Activated CD4-positive, alpha-beta T cell treated with anti-CD3 and anti-CD28 coated beads, Interleukin-2, Interleukin-4, amounts not matched to agents 100 ng/mL and 50 ng/mL, durations not matched to agents 16 hours and 8 hours (primary cell): ENCODE measurements at regions not wholly inside any gene's neighbourhood (a gene's known extent, or its start where the extent isn't known, plus 50 kb on each side); places are given as distances from the start of the nearest gene placed in this dataset.
A peak's percentile ranks its signal among the peaks of the same experiment; 100 is the strongest.

Experiments used
- DNase-seq: peaks from one replicate; pipeline ENCODE4 v3.0.0-alpha.2; 2020; ENCODE audit warnings: low spot score

DNA sequence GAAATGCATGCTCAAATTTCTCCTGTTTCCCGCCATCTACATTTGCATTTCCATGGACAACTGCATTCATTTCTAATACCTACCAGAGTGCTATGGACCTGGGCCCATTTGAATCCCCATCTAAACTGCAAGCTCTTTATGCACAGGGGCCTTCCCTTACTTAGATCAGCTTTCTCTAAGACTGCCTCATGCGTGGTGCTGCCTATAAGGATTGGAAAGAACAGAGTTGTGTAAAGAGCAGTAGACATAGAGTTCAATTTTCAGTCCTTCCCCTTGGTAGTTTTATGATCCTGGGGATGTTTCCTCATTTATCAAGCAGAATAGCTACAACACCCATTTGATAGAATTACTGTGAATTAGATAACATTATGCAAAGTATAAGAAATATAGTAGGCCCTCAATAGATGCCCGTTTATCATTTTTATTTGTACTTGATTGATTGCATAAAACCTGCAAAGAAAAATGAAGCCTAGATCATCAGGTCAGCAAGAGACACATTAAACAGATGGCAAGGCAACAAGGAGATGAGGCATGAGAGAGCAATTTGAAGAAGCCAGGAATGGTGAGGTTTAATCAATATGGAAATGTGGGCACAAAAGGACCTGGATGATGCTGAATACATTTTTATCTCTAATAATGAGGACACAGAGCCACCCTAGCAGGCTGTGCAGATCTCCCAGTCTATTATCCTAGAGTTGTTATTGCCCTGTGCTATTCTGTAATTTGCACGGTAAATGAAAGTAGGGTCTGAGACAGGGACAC, 359.7 kb downstream of the FAM181B start:
- DNase-seq = no peak

DNA sequence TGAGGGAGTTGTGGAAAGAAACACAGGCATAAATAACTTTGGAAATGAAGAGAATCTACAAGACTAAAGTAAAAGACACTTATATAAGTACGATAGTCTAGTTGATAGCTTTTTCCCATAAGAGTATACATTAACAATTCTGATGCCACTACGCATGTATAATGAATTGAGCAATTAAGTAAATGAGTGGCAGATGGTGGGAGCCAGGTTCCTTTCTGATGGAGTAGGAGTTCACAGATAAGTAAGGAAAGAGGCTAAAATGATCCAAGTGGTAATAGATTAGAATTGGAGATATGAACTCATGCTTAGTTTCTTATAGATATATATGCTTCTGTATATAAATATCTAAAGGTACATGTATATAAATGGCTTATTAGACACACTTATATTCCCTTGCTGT, 368.3 kb downstream of the FAM181B start:
- DNase-seq = no peak

DNA sequence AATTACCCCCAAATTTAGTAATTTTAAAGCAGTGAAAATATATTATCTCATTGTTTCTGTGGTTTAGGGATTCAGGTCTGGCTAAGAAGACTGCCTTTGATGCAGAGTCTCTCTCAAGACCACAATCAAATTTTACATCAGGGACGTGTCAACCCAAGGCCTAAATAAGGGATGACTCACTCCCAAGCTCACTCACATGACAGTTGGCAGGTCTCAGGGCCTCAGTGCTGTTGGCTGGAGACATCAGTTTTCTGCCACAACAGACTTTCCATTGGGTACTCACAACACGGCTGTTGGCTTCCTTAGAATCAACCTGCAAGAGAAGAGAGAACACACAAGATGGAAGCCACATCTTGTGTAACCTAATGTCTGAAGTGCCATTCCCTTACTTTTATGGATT, 377.3 kb downstream of the FAM181B start:
- DNase-seq = no peak

DNA sequence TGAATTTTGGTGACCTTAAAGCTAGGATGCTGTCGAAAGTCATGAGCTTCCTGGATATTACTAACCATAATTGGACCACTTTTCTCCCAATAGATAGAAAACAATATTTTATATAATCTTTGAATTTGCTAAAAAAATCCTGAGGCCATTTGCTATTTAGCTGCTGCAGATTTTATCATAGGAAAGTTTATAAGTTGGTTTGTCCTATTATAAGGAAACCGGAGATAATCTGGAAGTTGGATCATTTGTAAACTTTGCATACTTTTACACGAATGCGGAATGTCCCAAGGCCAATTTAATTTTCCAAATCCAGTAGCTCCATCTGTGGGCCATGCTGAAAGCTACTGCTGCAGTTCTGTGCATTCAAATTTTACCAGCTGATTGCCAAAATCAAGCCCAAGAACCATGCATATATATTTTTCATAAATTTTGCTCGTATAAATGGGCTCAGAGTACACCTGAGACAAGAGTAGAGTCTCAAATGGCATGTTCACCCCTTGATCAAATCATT, 378.3 kb downstream of the FAM181B start:
- no peak for DNase-seq

DNA sequence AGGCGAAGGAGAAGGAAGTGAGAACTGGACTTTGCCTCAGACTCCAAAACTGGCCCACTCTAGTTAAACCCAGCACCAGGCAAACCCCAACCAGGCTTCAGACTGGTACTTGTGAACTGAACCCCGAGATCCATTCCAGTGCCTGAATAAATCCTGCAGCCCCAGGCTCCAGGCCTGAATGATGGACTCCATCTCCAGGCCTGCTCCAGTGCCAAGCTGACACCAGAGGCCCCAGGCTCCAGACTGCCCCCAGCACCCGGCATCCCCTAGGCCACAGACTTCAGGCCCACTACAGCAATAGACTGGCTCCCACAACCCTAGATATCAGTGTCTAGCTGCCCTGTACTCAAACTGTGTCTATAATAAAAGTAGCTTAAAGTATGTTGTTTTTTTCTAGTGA, 406.8 kb downstream of the FAM181B start:
- no peak for DNase-seq

DNA sequence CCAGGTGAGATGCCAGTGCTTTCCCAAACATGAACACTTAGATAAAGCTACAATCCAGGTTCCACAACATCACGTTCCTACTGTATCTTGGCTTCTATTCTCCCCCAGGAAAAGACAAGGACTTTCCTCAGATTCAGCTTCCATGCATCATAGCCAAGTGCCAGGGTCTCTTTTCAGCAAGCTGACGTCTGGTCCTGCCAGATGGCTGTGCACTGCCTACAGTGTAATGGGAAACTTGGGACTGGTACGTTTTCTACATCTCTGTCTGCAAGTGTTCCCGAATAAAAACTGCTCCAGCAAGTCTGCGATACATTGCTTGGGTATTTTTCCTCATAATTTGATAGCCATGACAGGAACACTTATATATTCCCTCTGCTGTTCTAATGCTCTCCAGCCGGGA, 412.5 kb downstream of the FAM181B start:
- no peak for DNase-seq

DNA sequence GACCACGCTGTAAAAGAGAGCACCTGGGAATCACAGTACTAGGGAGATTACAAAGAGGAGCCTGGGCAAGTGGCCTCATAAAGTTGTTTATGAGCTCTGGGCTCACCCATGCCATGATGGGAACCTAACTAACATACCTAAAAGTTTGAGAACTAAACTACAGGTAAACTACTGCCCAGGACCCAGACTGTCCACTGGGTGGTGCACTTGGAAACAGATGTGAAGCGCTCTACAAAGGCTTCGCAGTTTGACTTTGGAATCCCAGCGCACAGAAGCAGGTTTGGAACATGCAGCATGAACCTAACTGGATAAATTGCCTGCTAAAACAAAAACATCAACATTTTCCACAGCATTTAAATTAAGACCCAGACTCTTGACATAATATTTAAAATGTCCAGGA, 418.6 kb downstream of the FAM181B start:
- peak; percentile 4 for DNase-seq

DNA sequence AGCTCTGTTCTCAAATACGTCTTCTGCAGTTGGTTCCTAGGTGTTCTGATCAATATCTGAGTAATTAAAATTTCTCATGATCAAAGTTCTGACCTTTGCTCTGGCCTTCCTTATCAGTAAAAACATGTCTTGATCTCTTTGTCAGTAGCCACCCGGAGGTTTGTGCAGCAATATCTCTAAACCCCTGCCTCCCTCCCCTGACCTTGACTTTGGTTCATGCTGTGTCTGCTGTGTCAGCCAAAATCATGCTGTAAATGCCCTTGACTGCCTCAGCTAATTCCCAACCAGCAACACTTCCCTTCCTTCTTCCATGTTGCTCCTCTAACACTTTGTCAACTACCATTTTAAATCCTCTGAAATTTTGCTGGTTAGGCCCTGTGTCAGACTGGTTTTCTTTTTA, 424.7 kb downstream of the FAM181B start:
- no peak for DNase-seq

DNA sequence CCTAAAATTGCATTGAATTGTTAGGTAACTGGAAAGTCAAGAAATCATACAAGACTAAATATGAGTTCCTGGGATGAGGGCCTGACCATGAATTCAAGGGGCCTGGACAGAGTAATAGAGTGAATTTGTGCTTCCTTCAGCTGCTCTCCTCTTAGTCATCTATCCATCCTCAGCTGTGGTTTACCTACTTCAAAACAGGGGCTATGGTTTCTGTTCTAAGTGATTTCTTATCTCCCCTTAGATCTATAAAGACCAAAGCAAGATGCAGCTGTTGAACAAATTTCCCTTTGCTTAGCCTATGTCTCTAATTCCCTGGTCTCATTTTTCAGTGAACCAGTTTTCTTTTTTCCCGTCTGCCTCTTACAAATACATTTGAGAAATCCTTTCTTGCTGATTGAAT, 428.5 kb downstream of the FAM181B start:
- DNase-seq = no peak

DNA sequence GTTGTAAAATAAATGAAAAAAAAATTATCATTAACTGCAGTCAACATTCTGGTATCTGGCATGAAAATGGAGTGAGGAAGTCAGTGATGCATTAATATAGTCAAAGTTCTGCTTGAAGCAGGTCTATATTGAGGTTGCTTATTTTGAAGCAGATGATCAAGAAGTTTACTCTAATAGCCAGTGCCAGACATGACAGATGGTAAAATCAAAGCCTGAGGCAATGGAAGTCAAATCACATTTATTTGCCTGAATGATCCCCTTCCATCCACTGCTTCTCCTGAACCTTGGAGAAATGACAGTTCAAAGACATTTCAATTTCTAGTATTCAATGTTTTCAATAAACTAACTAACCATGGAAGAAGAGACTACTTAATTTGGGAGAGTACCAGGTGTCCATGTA, 430.0 kb downstream of the FAM181B start:
- no peak for DNase-seq

DNA sequence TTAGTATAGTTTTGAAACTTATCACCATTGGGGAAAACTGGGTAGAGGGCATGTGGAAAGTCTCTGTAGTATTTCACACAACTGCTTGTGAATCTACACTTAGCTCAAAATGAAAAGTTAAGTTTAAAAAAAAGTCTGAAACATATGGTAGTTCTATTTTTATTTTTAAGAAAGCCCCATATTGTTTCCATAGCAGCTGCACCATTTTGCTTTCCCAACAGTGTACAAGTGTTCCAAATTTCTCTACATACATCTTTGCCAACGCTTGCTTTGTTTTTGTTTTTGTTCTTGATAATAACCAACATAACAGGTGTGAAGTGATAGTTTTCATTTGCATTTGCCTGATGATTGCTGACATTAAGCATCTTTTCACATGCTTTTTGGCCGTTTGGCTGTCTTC, 445.2 kb downstream of the FAM181B start:
- DNase-seq = no peak

DNA sequence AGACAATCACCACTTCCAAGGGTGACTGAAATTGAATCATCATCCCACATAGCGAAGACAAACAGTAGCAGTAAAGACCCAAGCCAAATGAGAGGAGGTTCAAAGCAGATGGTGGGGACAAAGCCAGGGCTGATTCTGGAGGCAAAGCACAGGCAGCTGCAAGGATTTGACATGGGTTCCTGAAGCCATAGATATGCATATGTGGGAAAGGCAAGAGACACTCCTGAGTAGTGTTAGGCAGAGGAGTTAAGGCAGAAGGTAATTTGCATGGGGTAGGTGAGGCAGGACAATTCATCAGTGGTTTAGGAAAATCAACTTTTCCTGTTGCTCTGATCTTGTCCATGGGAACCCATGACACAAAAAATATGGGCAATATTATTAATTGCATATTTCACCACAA, 462.8 kb downstream of the FAM181B start:
- DNase-seq = no peak

DNA sequence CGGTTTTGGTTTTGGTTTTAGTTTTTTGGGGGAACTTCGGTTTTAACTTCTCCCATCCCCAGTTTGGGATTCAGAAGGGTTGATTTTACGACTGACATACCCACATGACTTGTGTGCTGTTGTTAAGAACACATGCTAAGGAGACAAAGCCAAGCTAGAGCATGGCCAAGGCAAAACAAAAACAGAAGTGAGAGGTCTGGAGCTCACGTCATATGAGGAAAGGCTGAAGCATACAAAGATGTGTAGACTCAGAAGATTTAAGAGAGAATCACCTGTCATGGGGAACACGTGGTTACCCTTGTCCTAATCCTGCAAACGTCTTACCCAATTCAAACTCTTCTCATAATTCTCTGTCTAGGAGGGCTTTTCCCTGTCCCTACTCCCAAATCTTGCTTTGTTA, 465.0 kb downstream of the FAM181B start:
- DNase-seq = no peak

DNA sequence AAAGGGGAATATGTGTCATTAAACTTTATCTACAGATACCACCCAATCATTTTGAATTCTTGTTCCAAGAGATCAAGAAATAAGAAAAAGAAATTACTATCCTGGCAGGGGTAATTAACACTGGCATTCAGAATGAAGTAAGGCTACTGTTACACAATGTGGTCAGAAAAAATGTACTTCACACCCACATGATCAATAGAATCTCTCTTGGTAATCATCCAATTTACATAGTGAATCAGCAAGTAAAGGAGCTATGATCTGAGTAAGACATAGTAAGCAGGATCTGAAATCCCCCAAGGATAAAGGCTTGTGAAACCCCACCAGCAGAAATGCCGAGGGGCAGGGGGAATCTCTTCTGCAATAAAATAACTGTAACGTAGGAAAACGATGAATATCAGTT, 466.5 kb downstream of the FAM181B start:
- DNase-seq = no peak

DNA sequence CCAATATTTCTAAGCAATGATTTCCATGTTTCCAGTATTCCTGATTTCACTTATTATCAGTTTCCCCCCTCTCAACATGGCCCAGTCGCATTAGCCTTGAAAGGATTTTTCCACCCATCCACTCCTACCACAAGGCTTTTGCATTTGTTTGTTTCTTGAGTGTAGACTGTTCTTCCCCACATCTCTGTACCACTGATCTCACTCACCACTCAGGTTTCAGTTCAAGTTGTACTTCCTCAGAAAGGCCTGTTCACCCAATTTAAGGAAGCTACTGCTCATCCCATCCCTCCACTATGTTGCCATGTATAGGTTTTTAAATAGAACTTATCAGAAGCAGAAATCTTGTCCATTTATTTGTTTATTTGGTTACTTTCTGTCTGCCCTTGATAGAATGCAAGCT, 472.3 kb downstream of the FAM181B start:
- no peak for DNase-seq

DNA sequence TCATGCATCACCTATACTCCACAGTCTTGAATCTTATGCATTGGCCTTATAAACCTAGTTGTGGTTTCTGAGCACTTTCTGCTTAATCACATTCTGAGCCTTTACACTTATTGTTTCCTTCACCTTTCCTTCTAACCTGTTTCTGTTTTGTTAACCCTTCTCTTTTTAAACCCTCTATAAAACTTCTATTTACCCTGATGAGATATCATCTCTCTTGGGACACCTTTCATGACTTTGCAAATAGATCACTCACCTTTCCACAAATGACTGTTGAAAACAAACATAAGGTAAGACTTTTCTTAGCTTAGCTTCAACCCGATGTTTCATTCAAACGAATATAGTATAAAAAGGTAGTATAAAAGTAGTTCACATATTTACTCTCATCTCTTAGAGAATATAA, 483.6 kb downstream of the FAM181B start:
- DNase-seq = no peak

DNA sequence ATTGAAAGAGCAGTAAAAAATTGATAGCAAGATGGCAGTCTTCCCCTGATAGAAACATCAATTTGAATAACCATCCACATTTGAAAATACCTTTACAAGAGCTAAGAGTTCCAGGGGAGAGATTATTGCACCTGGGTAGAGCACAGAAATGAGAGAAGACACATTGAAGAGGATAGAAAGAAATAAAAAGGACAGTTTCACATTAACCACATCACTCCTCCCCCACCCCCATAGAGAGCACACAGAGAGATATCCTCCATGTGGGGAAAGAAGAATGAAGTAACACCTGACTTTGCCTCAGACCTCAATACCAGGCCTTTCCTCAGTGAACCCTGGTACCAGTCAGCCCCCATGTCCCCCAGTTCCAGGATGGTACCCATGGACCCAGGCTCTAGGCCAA, 486.7 kb downstream of the FAM181B start:
- DNase-seq = no peak

DNA sequence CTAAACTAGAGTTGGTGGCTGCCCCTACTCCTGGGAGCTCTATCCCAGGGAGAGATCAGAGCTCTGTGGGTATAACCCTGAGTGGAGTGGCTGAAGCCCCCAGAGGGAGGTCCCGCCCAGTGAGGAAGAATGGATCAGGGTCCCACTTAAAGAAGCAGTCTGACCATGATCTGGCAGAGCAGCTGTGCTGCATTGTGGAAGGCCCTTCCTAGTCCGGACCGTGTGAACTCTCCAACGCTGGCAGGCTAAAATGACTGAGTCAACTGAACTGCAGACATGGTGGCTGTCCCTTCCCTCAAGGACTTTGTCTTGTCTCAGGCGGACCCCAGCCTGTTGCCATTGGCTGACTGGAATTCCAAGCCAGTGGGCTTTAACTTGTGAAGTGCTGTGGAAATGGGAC, 494.2 kb downstream of the FAM181B start:
- no peak for DNase-seq

DNA sequence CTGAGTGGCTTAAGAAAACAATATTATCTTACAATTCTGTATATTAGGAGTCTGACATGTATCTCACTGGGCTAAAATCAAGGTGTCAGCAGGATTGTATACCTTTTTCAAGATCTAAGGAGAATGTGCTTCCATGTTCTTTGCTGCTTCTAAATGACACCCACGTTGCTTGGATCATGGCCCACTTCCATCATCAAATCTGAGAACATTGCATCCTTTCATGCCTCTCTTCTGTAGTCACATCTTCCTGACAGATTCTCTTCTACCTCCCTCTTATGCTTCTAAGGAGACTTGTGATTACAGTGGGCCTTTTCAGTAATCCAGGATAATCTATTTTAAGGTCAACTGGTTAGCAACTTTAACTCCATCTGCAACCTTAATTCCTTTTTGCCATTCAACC, 499.4 kb downstream of the FAM181B start:
- DNase-seq = no peak

DNA sequence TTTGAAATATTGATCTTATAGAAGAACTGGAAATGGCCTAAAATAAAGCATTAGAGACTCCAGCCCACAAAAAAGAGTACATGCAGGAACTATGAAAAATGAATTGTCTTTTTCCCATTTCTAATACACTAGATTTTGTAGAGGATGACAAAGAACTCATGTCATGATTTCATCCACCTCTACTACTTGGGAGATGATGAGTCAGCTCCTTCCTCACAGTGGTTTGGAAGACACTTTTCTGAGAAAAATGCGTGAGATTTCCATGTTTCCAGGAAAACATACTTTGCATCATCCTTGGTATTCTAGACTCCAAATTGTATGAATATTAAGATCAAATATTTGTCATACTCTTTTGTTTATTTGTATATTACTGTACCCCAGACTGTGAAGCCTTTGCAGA, 500.5 kb downstream of the FAM181B start:
- peak; percentile 9 for DNase-seq

DNA sequence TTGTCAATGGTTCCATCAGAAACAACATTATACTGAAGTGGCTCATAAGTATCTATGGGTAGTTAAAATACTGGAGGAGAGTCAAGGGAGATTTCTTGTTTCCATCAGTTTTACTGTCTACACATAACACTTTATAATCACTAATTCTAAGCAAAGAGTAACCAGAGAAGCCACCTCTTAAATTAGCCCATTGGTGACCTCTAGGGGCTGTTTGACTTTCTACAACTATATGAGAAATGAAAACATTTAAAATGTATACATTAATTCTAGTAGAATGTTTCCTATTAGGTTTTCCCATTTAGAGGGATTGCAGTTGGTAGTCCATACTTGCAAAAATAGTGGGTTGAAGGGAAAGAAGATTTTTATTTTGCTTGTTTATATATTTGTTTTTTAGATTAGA, 504.3 kb downstream of the FAM181B start:
- DNase-seq = peak; percentile 17

DNA sequence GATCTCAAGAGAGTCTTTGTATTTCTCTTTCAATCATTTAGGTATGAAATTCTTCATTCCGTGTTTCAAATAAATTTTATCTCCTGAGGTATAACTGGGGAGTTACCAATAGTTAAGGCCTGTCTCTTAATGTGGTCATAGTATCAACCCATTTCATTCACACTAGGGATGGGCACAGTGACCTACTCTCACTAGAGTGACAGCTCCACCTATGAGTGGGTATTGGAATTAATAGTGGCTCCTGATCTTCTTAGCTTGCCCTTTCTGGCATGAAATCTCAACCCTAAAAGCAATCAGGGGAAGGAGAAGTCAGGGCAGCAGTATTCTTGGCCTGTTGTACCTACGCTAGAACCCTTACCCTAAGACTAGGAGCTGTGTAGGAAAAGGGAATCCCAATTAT, 507.7 kb downstream of the FAM181B start:
- no peak for DNase-seq

DNA sequence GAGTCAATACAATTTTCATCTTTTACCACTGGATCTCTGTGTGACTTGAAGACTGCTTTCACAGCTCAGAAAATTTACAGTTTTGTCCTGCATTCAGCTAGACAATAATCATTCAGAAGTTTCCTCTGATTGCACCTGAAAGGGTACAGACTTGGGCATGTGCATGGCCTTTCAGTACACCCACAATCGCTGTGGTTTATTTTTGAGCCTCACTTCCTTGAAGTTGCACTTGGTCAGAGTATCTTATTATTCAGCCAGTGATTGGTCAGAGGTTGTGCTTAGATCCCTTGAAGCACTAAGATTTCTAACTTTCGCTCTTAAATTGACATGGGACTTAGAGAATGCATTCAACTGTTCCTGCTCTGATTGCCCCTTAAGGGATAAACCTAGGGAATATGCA, 508.2 kb downstream of the FAM181B start:
- DNase-seq = no peak

DNA sequence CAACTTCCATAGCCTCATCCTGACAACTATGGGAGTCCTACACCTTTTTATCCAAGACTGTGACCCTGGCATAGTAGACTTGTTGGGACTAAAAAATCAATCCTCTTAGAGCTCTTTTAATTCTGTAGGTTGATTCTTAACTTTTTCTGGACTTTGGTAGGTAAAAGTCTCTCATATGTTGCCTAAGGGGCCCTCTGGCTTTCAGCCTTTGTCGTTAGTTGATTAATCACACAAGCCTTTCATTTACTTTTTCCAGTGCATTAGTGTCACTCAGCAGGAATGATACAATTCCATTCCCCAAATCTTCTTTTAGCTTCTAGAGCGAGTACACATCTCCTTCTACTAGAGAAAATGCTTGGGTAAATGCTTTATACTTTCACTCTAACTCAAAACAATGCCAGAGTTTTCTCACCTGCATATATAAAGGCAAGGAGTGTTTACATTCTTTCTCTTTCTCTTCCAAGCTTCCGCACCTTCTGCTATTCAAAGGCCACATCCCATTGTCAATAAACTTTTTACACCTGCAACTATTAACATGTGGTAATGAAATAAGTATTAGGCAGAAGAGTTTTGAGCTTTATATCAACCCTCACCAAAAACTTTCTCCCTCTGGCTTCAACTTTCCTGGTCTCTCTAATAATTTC, 516.6 kb downstream of the FAM181B start:
- DNase-seq = no peak
